ENCODE measurements at regions not wholly inside any gene's neighbourhood (a gene's known extent, or its start where the extent isn't known, plus 50 kb on each side); places are given as distances from the start of the nearest gene placed in this dataset.

DNA sequence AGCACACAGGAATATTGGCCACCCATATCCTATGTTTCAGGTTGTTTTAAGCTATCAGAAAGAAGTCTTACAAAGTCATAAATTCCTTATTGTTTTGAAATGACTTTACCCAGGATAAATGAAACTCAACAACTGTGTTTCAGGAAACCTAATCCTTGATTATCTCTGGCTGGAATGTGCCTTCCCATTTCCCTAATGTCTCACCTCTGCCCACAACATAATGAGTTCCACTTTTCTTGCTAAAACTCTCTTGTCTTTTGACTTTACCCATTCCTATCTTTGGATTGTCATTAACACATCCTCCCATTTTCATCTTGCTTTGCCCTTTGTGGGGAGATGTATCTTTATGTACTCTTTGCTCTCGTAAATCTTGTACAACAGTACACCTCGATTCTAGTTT, 200.0 kb upstream of the DNAJC19 start:
- TF ChIP-seq, protein P1, sequence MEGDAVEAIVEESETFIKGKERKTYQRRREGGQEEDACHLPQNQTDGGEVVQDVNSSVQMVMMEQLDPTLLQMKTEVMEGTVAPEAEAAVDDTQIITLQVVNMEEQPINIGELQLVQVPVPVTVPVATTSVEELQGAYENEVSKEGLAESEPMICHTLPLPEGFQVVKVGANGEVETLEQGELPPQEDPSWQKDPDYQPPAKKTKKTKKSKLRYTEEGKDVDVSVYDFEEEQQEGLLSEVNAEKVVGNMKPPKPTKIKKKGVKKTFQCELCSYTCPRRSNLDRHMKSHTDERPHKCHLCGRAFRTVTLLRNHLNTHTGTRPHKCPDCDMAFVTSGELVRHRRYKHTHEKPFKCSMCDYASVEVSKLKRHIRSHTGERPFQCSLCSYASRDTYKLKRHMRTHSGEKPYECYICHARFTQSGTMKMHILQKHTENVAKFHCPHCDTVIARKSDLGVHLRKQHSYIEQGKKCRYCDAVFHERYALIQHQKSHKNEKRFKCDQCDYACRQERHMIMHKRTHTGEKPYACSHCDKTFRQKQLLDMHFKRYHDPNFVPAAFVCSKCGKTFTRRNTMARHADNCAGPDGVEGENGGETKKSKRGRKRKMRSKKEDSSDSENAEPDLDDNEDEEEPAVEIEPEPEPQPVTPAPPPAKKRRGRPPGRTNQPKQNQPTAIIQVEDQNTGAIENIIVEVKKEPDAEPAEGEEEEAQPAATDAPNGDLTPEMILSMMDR (IDR thresholded peaks at IDR 0.05; ENCODE audit: low read depth, low read length), result no peak
- no peak for TF ChIP-seq EZH2phosphoT487 (IDR thresholded peaks at IDR 0.05; ENCODE audit: low read depth)

Data from OCI-LY3 (cell line).